Adrenal gland (tissue), 9 donors: ENCODE measurements at regions not wholly inside any gene's neighbourhood (a gene's known extent, or its start where the extent isn't known, plus 50 kb on each side); places are given as distances from the start of the nearest gene placed in this dataset.

Experiments used
- DNase-seq, 7 donors: peaks; one replicate each; pipeline ENCODE4 v3.0.0-alpha.2; 2019 to 2020
- H3K27ac ChIP-seq, 5 donors: fragments of 200-600 bp; sonication (generic) in 4 of 5; 1 replicate in 3 of 5; 2 replicates in 2 of 5; pipeline versions ENCODE4 v1.5.1 to v1.8.0; 2016 to 2020; ENCODE audit warnings: mild to moderate bottlenecking in 1 of 5
- H3K27me3 ChIP-seq: fragments of 200-600 bp; 2 replicates; pipeline ENCODE4 v1.8.0; 2021
- H3K36me3 ChIP-seq, 2 donors: fragments of 200-600 bp; replicated peaks in 1 of 2; 1 replicate in 1 of 2; 2 replicates in 1 of 2; pipeline versions ENCODE4 v1.5.1 to v1.8.0; 2018 to 2022
- H3K4me1 ChIP-seq, 2 donors: fragments of 200-600 bp; replicated peaks in 1 of 2; 1 replicate in 1 of 2; 2 replicates in 1 of 2; pipeline versions ENCODE4 v1.5.1 to v1.8.0; 2018 to 2021
- H3K4me3 ChIP-seq, 4 donors: fragments of 200-600 bp; sonication (generic) in 3 of 4; one replicate each; pipeline ENCODE4 v1.5.1; 2016 to 2018
- H3K9me3 ChIP-seq, 3 donors: fragments of 200-600 bp; sonication (generic) in 1 of 3; replicated peaks in 1 of 3; 1 replicate in 2 of 3; 2 replicates in 1 of 3; pipeline versions ENCODE4 v1.5.1 to v1.8.0; 2016 to 2021
- POLR2A ChIP-seq, 2 donors: fragments of 450-650 bp; IDR thresholded peaks; one replicate each; pipeline ENCODE4 v1.6.1; 2017; ENCODE audit warnings: antibody characterized with exemption in 2 of 2, mild to moderate bottlenecking in 2 of 2, moderate library complexity in 1 of 2
- WGBS, 4 donors: extraction: QIAGEN DNeasy Blood & Tissue Kit in 2 of 4; methylation state at CpG; one replicate each; pipeline versions ENCODE4 v1.1.5 to v1.1.7; 2013 to 2017; 5-methylcytosine and 5-hydroxymethylcytosine counted together
- intact Hi-C, 2 donors: fragments of 100-400 bp; cut with DNase I; formaldehyde crosslinking; loops; one replicate each; pipeline versions ENCODE4 v1.14.1 to v1.15.0; 2022 to 2023
- TF ChIP-seq, protein P1 (sequence below), 6 experiments: fragments of 450-650 bp in 4 of 6; fragments of 200-600 bp in 2 of 6; sonication (generic) in 1 of 6; IDR thresholded peaks; 1 replicate in 5 of 6; 2 replicates in 1 of 6; pipeline versions ENCODE4 v1.5.1 to v1.8.0; 2016 to 2021; ENCODE audit warnings: antibody characterized with exemption in 6 of 6, mild to moderate bottlenecking in 2 of 6, moderate library complexity in 1 of 6
- donor health status: healthy with polysubstance abuse.
- donor health status: Bipolar disorder and iron deficiency.
- donor health status: DM: yes; HTN: yes; CAD: no.
- donor health status: DM: no; HTN: no; CAD: no.
- donor health status: DM: no; HTN: no; CAD: no.

DNA sequence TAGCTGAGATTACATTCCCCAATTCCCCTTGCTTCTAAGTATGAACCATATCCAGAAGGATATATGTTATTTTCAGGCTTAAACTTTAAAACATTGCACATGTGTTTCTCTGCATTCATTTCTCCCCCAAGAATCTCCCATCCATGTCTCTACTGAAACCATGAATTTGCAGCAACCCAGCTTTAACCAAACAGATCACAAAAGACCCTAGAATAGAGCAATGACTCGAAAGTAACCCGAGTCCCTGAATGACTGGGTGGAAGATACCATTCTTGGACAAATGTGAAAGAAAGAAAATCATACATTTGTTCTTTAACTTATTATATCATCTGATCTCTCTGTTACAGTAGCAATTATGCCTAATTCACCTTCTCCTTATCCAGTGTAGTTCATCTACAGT, 278.7 kb downstream of the IPMK start:
- WGBS, 4 donors = 74 to 92% (median 84%) methylated on average over 2 of the region's 2 CpGs
- Histone ChIP-seq H3K4me3 (no peak overlapping the region), H3K36me3 (no peaks in the 10 kb centered on the region), H3K4me1 (no peaks in the 10 kb centered on the region), H3K27me3 (no peaks in the 10 kb centered on the region), H3K9me3 (no peaks in the 10 kb centered on the region), H3K27ac (no peak overlapping the region)
- intact Hi-C loops = no loop called here
- no peak for TF ChIP-seq POLR2A (IDR thresholded peaks at IDR 0.05)
- TF ChIP-seq, protein P1, sequence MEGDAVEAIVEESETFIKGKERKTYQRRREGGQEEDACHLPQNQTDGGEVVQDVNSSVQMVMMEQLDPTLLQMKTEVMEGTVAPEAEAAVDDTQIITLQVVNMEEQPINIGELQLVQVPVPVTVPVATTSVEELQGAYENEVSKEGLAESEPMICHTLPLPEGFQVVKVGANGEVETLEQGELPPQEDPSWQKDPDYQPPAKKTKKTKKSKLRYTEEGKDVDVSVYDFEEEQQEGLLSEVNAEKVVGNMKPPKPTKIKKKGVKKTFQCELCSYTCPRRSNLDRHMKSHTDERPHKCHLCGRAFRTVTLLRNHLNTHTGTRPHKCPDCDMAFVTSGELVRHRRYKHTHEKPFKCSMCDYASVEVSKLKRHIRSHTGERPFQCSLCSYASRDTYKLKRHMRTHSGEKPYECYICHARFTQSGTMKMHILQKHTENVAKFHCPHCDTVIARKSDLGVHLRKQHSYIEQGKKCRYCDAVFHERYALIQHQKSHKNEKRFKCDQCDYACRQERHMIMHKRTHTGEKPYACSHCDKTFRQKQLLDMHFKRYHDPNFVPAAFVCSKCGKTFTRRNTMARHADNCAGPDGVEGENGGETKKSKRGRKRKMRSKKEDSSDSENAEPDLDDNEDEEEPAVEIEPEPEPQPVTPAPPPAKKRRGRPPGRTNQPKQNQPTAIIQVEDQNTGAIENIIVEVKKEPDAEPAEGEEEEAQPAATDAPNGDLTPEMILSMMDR (IDR thresholded peaks at IDR 0.05) = no peak
- DNase-seq = no peak

DNA sequence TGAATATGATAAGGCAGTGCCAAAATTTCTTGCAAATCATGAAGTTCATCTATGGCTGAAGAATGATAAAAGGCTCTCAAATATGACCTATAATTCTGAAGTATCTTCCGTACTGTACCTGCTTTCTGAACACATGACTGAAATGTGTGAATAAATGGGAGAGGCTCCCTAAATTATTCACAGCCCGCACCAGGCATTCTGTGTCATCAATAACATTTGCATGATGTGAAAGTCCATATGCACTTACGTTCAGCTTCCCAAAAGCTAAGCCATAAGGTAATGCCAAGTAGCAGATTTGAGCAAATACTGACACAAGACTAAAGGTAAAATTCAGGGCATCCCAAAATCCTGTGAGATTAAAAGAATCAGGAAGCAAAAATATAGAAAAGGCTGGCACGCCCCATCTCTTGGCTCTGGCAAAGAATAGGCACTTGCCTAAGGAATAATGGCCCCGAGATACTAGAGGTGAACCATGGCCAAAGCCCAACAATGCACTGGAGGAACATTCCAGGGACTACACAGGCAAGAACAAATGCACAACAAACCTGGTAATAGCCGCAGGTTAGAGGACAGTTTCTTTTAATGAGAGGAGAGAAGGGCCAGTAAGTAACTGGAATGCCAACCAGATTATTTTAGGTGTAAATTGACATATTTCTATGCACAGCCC, 280.5 kb downstream of the IPMK start:
- no peak for DNase-seq
- H3K27me3 ChIP-seq = no peaks in the 10 kb centered on the region
- H3K27ac ChIP-seq = no peak overlapping the region
- WGBS, 4 donors = 80 to 88% (median 83%) methylated on average over 6 of the region's 6 CpGs
- TF ChIP-seq, protein P1 (IDR thresholded peaks at IDR 0.05) = no peak
- no peak for TF ChIP-seq POLR2A (IDR thresholded peaks at IDR 0.05)
- H3K4me3 ChIP-seq = no peak overlapping the region
- no peaks in the 10 kb centered on the region for H3K9me3 ChIP-seq
- intact Hi-C loops = no loop called here
- H3K36me3 ChIP-seq = no peaks in the 10 kb centered on the region
- H3K4me1 ChIP-seq = no peaks in the 10 kb centered on the region

DNA sequence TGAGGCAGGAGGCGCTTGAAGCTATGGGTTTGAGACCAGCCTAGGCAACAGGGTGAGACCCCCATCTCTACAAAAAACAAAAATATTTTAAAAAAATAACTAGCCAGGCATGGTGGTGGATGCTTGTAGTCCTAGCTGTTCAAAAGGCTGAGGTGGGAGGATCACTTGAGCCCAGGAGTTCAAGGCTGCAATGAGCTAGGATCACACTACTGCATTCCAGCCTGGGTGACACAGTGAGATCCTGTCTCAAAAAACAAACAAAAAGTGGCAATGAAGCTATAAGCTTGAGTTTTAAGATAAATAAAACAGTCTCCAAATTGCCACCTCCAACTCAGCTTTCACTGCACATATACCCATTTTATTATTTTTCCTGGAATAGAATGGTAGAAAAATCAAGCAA, 281.3 kb downstream of the IPMK start:
- DNase-seq = no peak
- WGBS, 4 donors = 94 to 96% (median 95%) methylated on average over 1 of the region's 1 CpG
- H3K4me3 ChIP-seq = no peak overlapping the region

DNA sequence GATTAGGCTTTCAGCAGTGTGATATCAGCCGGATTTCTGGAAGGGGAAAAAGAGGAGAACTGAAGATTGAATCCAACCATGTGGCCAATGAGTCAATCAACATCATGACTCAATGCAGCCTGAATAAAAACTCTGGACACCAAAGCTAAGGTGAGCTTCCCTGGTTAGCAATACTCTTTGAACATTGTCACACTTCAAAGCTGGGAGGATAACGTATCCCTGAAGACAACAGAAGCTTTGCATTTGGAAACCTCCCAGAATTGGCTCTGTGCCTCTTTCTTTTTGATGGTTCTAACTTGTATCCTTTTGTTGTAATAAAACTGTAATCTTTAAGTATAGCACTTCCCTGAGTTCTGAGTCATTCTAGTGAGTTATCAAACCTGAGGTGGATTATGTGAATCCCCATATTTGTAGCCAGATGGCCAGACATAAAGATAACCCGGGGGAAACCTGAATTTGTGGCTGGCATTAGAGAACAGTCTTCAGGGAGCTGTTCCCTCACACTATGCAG, 284.4 kb downstream of the IPMK start:
- no peak overlapping the region for H3K27ac ChIP-seq
- intact Hi-C loops = no loop called here
- H3K9me3 ChIP-seq = no peaks in the 10 kb centered on the region
- no peaks in the 10 kb centered on the region for H3K27me3 ChIP-seq
- TF ChIP-seq, protein P1 (IDR thresholded peaks at IDR 0.05) = no peak
- TF ChIP-seq POLR2A (IDR thresholded peaks at IDR 0.05) = no peak
- WGBS, 4 donors = 34 to 76% (median 41%) methylated on average over 3 of the region's 3 CpGs
- H3K4me3 ChIP-seq = no peak overlapping the region
- no peaks in the 10 kb centered on the region for H3K4me1 ChIP-seq
- DNase-seq = no peak
- no peaks in the 10 kb centered on the region for H3K36me3 ChIP-seq

More for the DNA sequence above, 281.3 kb downstream of the IPMK start:
- H3K36me3 ChIP-seq = no peaks in the 10 kb centered on the region
- no peak overlapping the region for H3K27ac ChIP-seq
- TF ChIP-seq, protein P1 (IDR thresholded peaks at IDR 0.05) = no peak
- no peak for TF ChIP-seq POLR2A (IDR thresholded peaks at IDR 0.05)
- intact Hi-C loops = no loop called here
- no peaks in the 10 kb centered on the region for H3K4me1 ChIP-seq
- H3K27me3 ChIP-seq = no peaks in the 10 kb centered on the region
- H3K9me3 ChIP-seq = no peaks in the 10 kb centered on the region
